Amygdala (tissue), 56 donors: ENCODE measurements at regions not wholly inside any gene's neighbourhood (a gene's known extent, or its start where the extent isn't known, plus 50 kb on each side); places are given as distances from the start of the nearest gene placed in this dataset.
"Not testable (repeated sequence)": the region's sequence is repeated elsewhere in the genome, so short reads cannot be mapped to it uniquely, and the experiment has no call there.

ENCODE experiments used
- DNase-seq, 56 donors: peaks; one replicate each; lab custom pipeline; 2025; lab: John Stamatoyannopoulos, UW

GRCh38 chr15:35211240-35211902 is 126.3 kb upstream of the NANOGP8 start:
- no peak for DNase-seq

GRCh38 chr15:35210370-35210769 is 125.3 kb upstream of the NANOGP8 start:
- no peak for DNase-seq

- DNase-seq = no peak
Observed at GRCh38 chr15:35209838-35210237, 124.7 kb upstream of the NANOGP8 start.

GRCh38 chr15:35208353-35208752 is 123.3 kb upstream of the NANOGP8 start:
- DNase-seq = no peak

- DNase-seq = no peak
Observed at GRCh38 chr15:35206060-35206675, 121.1 kb upstream of the NANOGP8 start.

- no peak for DNase-seq
Observed at GRCh38 chr15:35198197-35198596, 113.1 kb upstream of the NANOGP8 start.

GRCh38 chr15:35197754-35198153 is 112.7 kb upstream of the NANOGP8 start:
- DNase-seq = no peak

- no peak for DNase-seq
Observed at GRCh38 chr15:35197306-35197705, 112.2 kb upstream of the NANOGP8 start.

- no peak for DNase-seq
Observed at GRCh38 chr15:35196273-35196672, 111.2 kb upstream of the NANOGP8 start.

- DNase-seq = no peak
Observed at GRCh38 chr15:35195649-35196048, 110.6 kb upstream of the NANOGP8 start.

- no peak for DNase-seq
Observed at GRCh38 chr15:35195031-35195430, 109.9 kb upstream of the NANOGP8 start.

- DNase-seq = no peak
Observed at GRCh38 chr15:35194296-35194695, 109.2 kb upstream of the NANOGP8 start.

GRCh38 chr15:35191783-35192182 is 106.7 kb upstream of the NANOGP8 start:
- DNase-seq = no peak

GRCh38 chr15:35186346-35186745 is 101.3 kb upstream of the NANOGP8 start:
- DNase-seq = no peak

GRCh38 chr15:35184646-35185045 is 99.6 kb upstream of the NANOGP8 start:
- DNase-seq = no peak

GRCh38 chr15:35182841-35183479 is 97.9 kb upstream of the NANOGP8 start:
- peak in 2 of 56 donors; percentile 3 to 11 for DNase-seq

GRCh38 chr15:35181538-35181937 is 96.4 kb upstream of the NANOGP8 start:
- no peak for DNase-seq

GRCh38 chr15:35179739-35180138 is 94.6 kb upstream of the NANOGP8 start:
- DNase-seq = no peak

- not testable (repeated sequence) for DNase-seq
Observed at GRCh38 chr15:35178186-35178585, 93.1 kb upstream of the NANOGP8 start.

GRCh38 chr15:35174948-35175347 is 89.9 kb upstream of the NANOGP8 start:
- no peak for DNase-seq

- no peak for DNase-seq
Observed at GRCh38 chr15:35173444-35174118, 88.5 kb upstream of the NANOGP8 start.
